ENCODE measurements at regions not wholly inside any gene's neighbourhood (a gene's known extent, or its start where the extent isn't known, plus 50 kb on each side); places are given as distances from the start of the nearest gene placed in this dataset.

DNA sequence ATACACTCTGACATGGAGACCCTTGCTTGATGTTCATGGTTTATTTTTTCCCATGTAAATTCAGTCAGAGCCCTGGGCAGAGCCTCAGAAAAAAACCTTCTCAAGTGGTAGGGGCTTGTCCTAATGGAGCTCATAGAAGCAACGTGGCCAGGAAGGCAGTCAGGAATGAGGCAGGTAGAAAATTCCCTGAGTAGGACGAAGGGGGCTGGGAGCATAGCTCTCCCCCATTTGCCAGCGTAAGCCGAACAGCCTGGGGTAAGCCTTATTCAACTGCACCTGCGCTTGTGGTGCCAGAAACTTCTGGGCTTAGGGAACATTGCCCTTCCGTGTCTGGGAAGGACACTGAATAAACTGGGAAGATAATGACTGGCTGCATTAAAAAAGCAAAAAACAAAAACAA lies 238.5 kb upstream of the ROPN1 start:
- no peak for TF ChIP-seq CTCF (IDR thresholded peaks at IDR 0.05; ENCODE audit: extremely low read depth in 1 of 2, insufficient read depth in 1 of 2, low read depth in 1 of 2, low read length in 2 of 2)
- no peak for TF ChIP-seq JUN (IDR thresholded peaks at IDR 0.05; ENCODE audit: borderline replicate concordance, insufficient read depth, insufficient read length, low read depth)
- no peak for TF ChIP-seq POLR2A (IDR thresholded peaks at IDR 0.05; ENCODE audit: low read depth, low read length)
- no peak for TF ChIP-seq POLR2AphosphoS5 (IDR thresholded peaks at IDR 0.05; ENCODE audit: insufficient read depth, low read depth, low read length)
- TF ChIP-seq MYC (IDR thresholded peaks at IDR 0.05; ENCODE audit: low read depth, low read length) = no peak
- TF ChIP-seq, protein P1, sequence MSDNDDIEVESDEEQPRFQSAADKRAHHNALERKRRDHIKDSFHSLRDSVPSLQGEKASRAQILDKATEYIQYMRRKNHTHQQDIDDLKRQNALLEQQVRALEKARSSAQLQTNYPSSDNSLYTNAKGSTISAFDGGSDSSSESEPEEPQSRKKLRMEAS (IDR thresholded peaks at IDR 0.05; ENCODE audit: insufficient read depth, insufficient read length) = no peak
- no peak for TF ChIP-seq GATA2 (IDR thresholded peaks at IDR 0.05; ENCODE audit: insufficient read depth, insufficient read length, low read depth, low read length)
- TF ChIP-seq EZH2 (IDR thresholded peaks at IDR 0.05; ENCODE audit: borderline replicate concordance, low read depth, low read length, severe bottlenecking) = no peak
